HG03378 (cell line): ENCODE measurements at regions not wholly inside any gene's neighbourhood (a gene's known extent, or its start where the extent isn't known, plus 50 kb on each side); places are given as distances from the start of the nearest gene placed in this dataset.
"Not testable (repeated sequence)": the region's sequence is repeated elsewhere in the genome, so short reads cannot be mapped to it uniquely, and the experiment has no call there.

Experiments used
- ATAC-seq: cut with Tn5 transposase; IDR thresholded peaks from one replicate; pipeline ENCODE4 v1.9.1; 2021; ENCODE audit warnings: mild to moderate bottlenecking, moderate library complexity; ENCODE audit not compliant: unreplicated experiment

GRCh38 chr4:18734405-18734804, 712.9 kb upstream of the LCORL start:
- no peak for ATAC-seq

DNA sequence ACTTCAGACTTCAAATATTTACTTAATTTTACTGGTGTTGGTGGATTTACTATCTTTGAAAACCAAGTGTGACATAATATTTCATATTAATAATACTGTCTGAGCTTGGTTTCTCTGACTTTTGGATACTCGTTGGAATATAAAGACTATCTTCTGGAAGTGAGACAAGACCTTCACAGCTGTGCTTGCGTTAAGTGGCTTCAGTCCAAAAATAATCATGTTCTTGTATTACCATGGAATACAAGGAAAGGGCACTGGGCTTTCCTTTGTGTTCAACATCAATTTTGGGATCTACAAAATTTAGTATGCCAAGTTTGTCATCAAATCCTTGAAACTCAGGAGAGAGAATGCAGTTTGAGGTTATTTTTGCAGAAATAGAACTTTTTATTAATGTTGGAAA, 712.4 kb upstream of the LCORL start:
- ATAC-seq: no peak

- no peak for ATAC-seq
Observed at GRCh38 chr4:18722748-18723191, 701.2 kb upstream of the LCORL start.

- no peak for ATAC-seq
Observed at GRCh38 chr4:18698119-18698883, 676.7 kb upstream of the LCORL start.

GRCh38 chr4:18695733-18696527, 674.4 kb upstream of the LCORL start:
- no peak for ATAC-seq

- ATAC-seq: no peak
Observed at GRCh38 chr4:18691431-18692200, 670.1 kb upstream of the LCORL start.

DNA sequence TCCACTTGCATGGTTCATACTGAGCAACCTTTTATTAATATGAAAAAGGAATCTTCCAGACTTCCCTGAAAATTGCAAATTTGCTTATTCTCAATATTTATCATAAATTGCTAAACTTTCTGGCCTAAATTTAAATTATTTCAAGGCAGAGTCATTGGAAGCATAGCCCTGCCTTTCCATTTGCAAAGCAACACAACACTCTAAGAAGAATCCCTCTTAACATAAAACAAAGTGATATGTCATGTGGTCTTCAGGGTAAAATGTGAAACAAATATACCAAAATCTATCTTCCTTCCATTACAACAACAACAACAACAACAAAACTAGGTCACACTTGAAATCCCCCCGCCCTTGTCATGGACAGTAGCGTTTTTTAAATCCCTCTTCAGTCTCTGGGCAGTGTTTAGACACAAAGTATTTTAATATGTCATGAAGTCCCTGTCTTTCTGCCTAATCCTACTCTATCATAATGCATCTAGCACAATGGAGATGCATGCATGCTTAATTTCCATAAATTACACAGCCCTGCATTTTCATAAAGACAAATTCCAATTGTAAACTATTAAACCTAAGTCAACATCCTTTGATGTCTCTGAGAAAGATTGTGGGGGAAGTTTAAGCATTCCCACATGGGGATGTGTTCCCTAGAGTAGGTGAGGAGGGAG, 668.9 kb upstream of the LCORL start:
- ATAC-seq: no peak

- ATAC-seq: peak; percentile 83
Observed at GRCh38 chr4:18689308-18690115, 668.0 kb upstream of the LCORL start.

DNA sequence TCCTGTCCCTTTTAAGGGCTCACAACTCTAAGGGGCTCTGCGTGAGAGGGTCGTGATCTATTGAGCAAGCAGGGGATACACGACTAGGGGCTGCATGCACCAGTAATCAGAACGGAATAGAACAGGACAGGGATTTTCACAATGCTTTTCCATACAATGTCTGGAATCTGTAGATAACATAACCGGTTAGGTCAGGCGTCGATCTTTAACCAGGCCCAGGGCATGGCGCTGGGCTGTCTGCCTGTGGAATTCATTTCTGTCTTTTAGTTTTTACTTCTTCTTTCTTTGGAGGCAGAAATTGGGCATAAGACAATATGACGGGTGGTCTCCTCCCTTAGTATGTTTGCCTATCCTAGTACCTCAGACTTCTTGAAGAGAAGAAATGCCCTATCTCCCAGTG, 666.8 kb upstream of the LCORL start:
- ATAC-seq: not testable (repeated sequence)

DNA sequence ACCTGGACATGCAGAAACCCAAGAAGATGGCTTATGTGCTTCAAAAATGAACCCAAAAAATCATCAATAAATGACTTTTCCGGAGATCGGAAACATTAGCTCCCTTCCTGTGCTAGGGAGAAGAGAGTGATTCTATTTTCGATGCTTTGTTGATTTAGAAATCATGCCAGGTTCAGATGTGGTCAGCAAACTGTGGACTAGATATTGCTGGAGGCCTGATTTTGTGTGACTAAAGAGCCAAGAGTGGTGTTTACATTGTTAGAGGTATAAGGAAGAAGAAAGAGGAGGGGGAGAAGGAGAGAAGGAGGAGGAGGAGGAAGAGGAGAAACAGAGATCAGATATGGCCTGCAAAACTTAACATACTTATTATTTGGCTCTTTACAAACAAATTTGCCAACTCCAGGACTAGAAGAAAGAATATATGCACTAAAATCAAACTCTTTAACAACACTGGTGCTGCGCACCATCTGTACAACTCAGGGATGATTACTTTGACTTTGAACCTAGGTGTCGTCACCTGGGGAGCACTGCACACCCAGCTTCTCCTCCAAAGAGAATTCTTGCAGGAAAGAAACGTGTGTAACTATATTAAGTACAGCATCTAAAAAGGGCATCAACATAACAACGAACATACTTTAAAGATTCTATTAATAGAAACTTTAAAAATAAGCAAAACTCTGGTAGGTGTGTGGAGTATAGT, 664.9 kb upstream of the LCORL start:
- no peak for ATAC-seq

- ATAC-seq: no peak
Observed at GRCh38 chr4:18684932-18685331, 663.4 kb upstream of the LCORL start.

GRCh38 chr4:18676526-18676915, 655.0 kb upstream of the LCORL start:
- ATAC-seq: no peak

DNA sequence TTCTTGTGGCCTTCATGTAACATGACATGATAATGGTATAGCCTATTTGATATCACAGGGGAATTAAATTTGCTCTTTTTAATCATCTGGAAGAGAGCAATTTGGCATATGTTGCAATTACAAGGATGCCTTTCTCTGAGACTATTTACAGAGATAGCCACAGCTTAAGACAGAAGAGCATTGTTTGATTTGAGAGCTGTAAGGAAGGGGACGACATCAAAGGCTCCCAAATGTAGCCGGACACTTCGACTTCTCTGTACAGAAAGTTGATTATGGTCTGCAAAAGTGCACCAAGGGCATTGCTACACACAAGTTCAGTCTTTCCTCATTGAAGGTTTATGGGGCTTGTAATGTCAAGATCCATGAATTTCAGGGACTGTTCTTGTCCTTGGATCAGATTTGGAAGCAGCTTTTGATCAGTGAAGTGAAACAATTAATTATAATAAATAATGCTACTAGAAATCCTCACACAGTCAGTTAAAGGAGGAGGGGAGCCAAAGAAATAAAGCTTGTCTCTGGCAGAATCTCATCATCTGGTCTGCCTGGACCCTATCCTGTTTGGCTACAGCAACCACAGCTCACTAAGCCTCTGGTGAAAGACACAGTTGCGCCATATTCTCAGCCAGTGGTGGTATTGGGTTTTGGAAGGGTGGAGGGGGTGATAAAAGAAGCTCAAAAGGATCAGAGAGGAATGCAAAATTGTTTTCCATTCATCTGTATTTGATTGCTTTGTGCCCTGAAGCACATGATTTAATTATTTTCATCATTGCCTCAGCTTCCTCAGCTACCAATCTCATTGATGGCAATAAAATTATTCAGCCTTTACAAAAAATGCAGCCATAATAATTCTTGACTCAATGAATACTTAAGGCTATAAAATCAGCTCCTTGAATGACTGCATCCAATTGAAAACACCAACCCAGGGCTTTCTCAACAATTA, 654.3 kb upstream of the LCORL start:
- ATAC-seq: no peak

- ATAC-seq: no peak
Observed at GRCh38 chr4:18670034-18670433, 648.5 kb upstream of the LCORL start.

DNA sequence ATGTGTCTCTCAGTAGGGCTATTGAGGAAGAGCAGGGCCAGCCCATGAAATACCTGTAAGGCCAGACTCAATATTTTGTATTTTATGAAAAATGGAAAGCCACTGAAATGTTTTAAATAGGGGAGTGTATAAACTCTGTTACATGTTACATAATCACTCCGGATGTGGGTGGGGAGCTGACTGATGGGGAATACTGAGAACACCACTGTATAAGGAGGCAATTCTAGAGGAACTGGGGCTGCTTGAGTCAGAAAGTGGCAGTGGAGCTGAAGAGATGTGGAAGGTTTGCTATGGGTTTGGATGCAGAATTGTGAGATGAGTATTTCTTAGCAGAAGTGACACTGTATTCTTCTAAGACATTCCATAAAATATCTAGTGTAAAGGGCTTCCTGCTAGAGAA, 647.8 kb upstream of the LCORL start:
- no peak for ATAC-seq

GRCh38 chr4:18666322-18666721, 644.8 kb upstream of the LCORL start:
- no peak for ATAC-seq

- ATAC-seq: no peak
Observed at GRCh38 chr4:18664171-18664570, 642.6 kb upstream of the LCORL start.

GRCh38 chr4:18645351-18645750, 623.8 kb upstream of the LCORL start:
- ATAC-seq: no peak
